ENCODE measurements at regions not wholly inside any gene's neighbourhood (a gene's known extent, or its start where the extent isn't known, plus 50 kb on each side); places are given as distances from the start of the nearest gene placed in this dataset.
A peak's percentile ranks its signal among the peaks of the same experiment; 100 is the strongest.

DNA sequence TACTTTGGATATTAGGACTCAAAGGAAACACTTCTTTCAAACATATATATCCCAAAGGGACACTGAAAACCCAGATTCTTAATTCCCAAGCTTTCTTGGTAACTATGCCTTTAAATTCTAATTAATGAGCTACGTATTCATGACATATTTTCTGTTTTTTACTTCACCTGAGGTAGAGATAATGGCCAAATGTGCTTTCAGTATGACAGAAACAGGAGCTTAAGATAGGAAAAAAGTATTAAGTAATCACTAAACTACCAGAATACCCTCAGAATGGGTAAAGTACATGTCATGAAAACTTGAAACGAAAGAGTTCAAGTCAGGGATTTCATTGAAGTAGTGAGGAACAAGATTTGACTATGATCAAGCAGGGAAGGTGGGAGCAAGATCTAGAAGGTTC is 478.5 kb downstream of the AGTPBP1 start:
- FAIRE-seq (no peak), DNase-seq (ENCODE audit: low spot score) (no peak)

DNA sequence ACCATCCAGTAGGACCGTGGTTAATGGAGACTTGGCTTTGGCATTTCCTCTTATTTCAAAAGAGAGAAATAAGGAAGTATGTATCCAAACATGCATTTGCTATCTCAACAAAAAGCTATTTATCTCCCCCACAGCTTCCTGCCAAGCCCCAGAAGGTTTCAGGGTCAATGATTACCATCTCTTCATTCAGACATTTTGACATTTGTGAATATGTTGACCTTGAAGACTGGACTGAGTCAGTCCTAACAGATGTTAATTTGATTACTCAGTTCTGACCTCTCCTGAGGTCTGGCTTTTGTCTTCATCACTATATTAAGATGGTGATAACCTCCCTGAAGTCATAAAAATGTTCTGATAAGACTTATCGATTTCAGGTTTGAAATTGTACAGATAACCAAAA is 479.4 kb downstream of the AGTPBP1 start:
- DNase-seq (ENCODE audit: low spot score) (no peak), FAIRE-seq (no peak)

DNA sequence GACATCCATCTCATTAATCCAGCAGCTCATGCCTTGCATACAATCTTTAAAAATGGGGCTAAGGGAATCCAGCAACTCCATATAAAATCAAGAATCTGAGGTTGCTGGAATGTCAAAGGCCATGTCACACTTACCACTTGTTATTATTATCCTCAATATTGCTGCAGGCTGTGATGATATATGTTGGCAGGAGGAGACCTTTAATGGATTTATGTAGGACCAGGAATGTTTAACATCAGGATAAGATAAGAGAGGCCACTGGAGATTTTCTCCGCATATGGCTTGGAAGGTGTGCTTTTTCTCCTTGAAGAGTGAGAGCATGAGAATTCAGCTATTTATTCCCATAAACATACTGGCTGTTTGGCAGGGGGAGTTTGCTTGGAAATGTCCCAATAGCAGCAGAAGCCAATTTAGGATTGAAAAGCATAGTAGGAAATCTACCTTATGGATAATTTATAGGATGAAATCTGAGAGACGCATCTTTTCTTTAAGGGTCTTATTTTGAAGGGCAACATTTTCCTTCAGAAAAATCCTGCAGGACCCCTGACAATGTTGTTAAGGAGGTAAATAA is 481.4 kb downstream of the AGTPBP1 start:
- FAIRE-seq (no peak), DNase-seq (ENCODE audit: low spot score) (no peak)

DNA sequence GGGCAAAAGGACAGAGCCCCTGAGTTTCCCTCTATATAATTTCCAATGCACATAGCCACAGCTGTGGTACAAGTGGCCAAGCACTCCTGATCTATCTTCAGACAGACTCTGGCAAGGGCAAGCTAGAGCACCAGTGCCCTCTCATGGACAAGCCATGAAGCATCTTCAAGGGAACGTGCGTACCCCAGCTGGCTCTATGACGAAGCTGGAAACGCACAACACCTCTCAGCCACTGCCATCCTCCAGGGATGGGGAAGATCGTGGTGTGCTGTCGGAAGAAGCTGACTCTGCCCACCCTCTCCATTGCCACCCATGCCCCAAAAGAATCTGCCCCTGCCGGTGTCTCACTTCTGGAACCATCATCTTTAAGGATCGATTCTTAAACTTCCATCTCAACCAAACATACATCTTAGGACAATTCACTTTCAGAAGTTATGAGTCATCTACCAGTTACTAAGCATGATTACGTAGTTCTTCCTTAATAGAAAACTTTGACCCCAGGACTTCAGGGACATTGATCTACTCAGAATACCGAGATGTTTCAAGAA is 482.9 kb downstream of the AGTPBP1 start:
- no peak for FAIRE-seq

DNA sequence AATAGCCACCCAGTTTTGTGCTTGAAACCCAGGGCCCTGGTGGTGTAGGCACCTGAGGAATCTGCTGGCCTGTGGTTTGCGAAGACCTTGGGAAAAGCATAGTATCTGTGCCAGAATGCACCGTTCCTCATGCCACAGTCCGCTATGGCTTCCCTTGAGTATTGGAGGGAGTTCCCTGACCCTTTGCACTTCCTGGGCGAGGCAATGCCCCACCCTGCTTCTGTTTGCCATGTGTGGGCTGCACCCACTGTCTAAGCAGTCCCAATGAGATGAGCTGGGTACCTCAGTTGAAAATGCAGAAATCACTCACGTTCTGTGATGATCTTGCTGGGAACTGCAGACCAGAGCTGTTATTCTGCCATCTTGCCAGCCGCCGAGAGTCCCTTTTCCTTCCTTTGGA is 483.5 kb downstream of the AGTPBP1 start:
- FAIRE-seq, result no peak
- no peak for DNase-seq (ENCODE audit: low spot score)

More for the DNA sequence above, 482.9 kb downstream of the AGTPBP1 start:
- DNase-seq (ENCODE audit: low spot score), result peak; percentile 37

DNA sequence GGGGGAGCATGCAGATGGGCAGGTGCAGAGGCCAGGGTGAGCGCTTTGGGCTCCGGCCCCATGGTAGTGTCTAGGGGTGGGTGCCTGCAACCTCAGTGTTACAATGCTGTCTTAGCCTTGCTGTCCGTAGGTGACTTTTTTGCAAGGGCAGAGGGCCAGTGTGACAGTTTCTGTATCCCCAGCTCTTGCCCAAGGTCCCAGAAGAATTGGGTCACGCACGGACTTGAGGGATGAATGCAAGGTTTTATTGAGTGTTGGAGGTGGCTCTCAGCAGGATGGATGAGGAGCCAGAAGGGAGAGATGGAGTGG is 492.5 kb downstream of the AGTPBP1 start:
- DNase-seq (ENCODE audit: low spot score) (no peak), FAIRE-seq (no peak)

DNA sequence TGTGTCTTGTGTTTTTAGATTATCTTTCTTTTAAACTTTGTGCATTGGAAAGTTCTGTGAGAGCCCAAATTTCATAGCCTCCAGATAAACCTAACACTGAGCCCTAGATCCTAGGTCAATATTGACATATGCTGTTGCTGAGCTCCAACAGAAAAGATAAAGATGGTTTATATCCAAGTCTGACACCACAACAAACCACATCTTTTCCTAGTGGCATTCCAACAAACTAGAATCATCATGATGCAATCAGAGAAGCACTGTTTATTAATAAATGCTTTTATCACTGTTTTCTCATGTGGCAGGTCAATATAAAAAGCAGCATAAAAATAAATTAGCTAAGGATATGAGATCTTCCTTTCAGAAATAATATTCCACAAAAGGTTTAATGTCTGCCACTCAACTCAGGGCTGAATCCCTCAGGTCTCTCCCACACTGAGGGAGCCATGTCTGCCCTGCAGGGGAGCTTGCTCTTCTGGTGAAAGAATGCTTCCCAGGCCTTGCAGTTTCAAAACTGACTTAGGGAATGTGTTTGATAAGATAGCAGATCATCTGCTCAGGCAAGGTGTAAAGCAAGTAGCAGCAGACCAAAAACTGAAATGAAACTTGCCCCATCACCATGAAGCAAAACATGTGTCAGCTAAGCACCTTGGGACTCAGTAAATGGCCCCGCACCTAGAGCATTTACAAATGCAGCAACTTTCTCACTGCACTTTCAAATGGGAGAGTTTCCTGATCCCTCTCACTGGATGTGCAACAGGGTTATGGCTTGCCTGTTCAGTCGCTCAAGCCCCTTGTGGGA is 493.0 kb downstream of the AGTPBP1 start:
- DNase-seq (ENCODE audit: low spot score) (no peak), FAIRE-seq (no peak)

DNA sequence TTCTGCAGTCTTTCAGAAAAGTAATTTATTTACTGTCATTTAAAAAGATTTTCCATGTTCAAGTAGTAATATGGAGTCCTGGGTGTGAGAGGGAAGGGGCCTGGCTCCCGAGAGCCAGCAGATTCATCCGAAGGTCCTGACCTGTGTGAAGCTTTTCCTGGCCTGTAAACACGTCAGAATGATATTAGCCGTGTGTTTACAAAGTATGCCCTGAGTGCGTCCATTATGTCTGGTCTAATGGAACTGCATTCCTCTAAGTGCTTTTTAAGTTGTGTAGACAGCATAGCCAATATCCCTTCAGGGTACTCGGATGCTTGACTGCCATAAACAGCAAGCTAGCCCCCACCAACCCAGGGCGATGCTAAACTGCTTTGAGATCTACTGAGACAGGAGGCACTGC is 495.2 kb downstream of the AGTPBP1 start:
- DNase-seq (ENCODE audit: low spot score) (no peak), FAIRE-seq (no peak)

DNA sequence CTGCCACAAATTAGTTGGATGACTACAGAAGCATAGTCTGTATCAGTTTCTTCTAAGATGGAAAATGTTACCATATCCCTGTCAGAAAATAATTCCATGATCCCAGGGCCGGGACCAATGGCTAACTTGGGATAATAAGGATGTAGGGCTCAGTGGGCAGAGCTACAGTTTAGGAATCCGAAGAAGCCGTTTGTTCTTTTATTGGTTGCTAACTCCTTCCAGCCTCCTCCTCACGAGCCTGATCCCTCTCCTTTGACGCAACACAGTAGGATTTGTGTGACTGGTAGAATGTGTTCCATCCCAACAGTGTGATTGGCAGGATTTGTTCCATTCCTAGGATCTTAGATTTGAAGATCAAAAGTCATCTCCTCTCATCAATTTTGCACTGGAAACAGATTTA is 496.9 kb downstream of the AGTPBP1 start:
- FAIRE-seq (no peak), DNase-seq (ENCODE audit: low spot score) (no peak)

DNA sequence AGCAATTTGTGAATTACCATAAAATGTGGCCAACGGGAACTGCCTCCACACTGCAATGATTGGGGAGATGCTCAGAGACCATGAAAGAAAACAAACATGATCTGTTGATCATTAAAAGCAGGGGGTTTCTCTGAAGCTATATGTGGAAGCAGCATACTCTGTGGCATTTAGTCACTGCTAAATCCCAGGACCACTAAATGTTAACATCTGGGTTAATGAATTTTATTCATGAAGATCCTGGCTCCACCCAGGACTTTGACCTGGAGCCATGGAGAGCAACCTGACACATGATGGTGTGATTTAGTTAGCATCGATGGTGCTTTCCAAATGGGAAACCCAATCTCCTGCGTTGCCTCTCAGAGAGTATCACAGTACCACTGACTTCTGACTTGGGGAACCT is 497.8 kb downstream of the AGTPBP1 start:
- FAIRE-seq (no peak), DNase-seq (ENCODE audit: low spot score) (no peak)

DNA sequence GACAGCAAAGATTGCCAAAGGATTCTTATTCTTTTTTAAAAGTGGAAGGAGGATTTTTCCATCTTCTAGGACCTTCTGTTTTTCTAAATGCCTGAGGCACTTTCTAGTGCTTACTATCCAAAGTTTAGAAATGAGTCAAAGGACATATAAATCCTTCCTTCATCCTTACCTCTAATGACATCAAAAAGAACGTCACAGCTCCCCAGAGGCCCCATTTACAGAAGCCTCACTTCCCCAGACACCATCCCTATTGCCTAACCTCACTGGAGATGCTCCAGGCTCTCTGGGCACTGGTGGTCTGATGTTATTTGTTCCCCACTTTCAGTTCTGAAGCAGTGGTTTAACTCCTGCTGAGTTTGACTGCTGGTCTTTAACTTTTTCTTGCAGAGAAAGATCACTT is 504.3 kb downstream of the AGTPBP1 start:
- no peak for DNase-seq (ENCODE audit: low spot score)
- no peak for FAIRE-seq

DNA sequence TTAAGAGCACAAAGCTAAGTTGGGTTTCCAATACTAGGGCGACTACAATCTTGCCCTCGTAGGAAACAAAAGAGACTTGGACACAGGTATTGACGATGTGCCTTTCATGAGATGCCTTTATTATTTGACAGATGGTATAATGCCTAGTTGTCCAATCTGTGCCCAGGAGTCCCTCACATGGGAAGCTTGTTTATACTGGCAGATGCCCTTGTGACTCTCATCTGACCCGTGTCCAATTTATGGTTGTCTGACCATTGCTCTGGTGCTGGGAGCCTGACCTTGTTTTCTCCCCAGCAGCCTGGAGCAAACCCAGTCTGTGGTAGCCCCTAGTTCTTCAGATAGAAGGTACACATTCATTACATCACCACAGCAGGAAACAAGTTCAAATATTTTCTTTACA is 511.7 kb downstream of the AGTPBP1 start:
- DNase-seq (ENCODE audit: low spot score), result no peak
- no peak for FAIRE-seq

DNA sequence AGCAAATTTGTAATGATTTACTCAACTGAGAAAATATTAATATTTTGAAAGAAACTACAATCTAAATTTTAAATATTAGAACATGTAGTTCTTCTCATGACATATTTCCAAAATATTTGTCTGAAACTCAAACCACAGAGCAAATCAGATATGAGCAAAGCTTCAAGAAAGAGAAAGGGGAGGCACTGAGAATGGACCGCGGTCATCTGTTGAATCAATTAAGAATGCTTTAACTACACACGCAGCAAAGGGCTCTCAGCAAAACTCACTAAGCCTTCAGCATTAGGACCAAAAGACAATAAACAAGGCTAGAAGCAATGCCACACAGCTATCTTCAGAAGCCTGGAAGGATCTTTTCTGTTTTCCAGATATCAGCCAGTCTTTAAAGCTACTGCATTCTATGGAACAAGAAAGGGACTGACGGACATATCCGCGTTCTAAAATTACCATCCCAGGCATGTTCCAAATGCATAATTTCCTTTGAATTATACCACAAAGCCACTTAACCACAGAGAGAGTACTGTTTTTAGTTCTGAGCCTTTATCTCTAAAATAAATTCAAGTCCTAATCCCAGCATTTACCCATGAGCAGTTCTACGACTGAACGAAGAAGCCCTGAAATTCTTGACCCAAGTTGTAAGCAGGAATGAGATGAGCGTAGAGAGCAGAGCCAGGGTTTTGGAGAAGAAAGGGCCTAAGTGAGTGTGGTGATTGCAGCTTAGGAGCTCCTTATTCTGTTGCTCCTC is 513.5 kb downstream of the AGTPBP1 start:
- FAIRE-seq (no peak), DNase-seq (ENCODE audit: low spot score) (no peak)

DNA sequence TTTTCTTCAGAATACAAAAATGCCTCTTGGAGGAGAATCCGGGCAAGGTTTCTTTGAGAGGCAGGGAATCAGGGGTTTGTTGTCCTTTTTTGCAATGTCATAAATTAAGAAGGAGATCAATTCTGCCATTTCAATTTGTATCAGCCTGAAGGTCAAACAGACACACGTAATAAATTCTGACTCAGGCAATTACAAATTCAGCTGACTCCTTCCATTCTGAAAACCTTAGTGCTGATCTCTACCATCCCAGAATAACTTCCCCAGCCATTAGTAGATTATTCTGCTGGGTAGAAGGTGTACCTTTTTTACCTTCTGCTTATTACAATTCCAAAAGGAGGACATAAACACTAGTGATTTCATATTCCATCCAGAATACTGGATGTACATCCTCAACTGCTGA is 516.6 kb downstream of the AGTPBP1 start:
- DNase-seq (ENCODE audit: low spot score), result no peak
- no peak for FAIRE-seq

DNA sequence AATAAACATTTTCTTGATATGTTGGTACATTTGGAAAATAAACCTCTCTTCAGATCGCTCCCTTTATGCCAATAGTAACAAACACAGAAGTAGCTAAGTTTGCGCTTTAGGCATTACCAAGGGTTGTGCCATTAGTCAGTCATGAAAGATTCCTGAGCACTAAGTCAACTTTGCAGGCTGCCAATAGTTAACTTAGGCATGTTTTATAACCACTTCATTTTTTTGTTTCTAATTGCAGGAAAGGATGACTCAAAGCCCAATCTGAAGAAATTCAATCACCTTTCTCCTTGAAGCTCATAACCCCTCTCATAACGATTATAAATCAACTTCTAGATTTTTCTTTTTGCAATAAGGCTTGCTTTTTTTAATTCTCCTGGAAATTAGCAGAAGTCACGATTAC is 517.0 kb downstream of the AGTPBP1 start:
- FAIRE-seq, result peak; percentile 87
- DNase-seq (ENCODE audit: low spot score), result peak; percentile 50

DNA sequence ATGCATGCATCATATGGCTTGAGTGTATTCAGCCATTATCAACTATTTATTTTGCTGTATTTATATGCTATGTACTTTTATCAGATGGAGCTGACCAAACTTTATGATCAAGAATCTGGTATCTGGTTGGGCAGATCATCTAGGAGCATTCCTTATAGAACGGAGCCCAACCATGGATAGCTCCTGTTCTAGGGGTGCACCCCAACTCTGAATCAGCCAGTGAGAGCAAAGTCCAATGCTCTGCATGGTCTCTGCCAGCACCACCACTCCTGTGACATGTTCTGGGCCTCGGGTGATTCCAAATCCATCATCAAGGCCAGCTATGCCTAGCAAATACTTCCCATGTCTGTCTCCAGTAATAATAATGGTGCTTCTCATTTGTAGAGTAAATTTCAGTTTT is 517.5 kb downstream of the AGTPBP1 start:
- FAIRE-seq (no peak), DNase-seq (ENCODE audit: low spot score) (no peak)

DNA sequence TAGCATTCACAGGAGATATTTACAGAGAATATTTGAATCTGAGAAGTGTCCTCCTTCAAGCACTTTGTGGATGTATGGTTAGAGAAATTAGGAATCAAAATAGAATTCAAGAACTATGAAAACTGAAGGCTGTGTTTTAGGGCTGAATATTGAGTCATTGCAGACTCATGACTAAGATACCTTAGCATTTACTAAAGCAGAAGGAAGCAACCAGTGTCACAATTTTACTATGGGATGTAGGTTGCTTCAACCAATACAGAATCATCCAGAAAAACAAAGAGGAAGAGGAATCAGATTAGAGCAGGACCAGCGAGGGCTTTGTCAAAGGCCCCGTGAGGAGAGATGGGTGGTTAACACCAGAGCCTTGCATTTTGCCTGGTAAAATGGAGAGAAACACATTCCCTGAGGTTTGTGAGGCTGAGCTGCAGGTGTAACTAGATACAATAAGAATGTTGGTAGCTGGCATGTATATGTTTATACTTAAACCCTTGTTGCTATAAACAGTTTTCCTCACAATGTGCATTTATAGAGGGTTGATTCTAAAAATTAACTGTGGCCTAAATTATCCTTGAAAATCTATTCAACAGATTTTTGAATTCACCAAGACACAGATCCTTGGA is 518.1 kb downstream of the AGTPBP1 start:
- FAIRE-seq (no peak), DNase-seq (ENCODE audit: low spot score) (no peak)

DNA sequence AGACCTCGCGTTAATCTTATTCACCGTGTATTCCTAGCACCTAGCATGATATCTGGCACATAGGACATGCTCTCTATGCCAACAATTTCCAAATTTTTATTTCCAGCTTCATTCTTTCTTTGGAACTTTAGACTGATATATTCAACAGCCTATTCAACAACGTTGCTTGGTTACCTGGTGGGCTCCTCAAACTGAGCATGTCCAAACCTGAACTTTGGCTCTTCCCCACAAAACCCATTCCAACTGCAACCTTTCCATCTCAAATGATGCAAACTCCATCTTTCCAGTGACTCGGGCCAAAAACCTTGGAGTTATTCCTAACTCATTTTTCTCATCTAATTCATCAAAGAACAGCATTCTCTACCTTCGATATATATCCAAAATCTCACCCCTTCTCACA is 525.2 kb downstream of the AGTPBP1 start:
- DNase-seq (ENCODE audit: low spot score), result no peak
- FAIRE-seq, result no peak

DNA sequence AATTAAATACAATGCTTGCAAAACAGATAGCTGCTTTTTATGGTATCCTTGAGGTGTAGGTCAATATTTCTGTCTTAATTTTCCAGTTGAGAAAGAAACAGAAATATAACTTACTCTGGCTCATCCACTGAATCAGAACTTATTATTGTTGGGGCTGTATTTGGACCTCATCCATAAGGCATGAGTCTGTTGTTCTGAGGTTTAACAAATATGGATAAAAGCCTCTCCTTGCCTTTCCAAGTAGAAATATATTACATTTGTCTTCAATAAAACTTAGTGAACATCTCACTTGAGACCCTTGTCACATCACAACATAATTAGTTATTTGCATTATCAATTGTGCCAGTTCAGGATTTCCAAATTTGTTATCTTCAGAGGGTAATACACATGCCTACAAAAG is 525.8 kb downstream of the AGTPBP1 start:
- DNase-seq (ENCODE audit: low spot score) (no peak), FAIRE-seq (no peak)

DNA sequence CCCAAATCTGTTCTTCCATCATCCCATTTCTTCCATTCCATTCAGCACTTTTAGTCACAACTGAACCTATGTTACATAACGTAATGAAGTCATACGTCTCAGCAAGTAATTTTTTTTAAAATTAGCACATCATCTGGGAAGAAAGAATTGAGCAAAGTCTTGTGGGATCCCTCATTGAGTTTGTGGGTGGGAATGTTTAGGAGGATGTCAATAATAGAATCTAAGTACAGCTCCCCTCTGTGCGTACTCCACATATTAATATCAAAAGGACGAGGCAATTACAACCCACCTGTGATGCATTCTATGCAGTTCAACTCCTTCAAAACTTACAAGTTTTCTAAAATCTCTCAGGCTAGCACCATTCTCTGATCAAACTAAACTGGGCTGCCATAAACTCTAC is 526.3 kb downstream of the AGTPBP1 start:
- FAIRE-seq, result no peak

DNA sequence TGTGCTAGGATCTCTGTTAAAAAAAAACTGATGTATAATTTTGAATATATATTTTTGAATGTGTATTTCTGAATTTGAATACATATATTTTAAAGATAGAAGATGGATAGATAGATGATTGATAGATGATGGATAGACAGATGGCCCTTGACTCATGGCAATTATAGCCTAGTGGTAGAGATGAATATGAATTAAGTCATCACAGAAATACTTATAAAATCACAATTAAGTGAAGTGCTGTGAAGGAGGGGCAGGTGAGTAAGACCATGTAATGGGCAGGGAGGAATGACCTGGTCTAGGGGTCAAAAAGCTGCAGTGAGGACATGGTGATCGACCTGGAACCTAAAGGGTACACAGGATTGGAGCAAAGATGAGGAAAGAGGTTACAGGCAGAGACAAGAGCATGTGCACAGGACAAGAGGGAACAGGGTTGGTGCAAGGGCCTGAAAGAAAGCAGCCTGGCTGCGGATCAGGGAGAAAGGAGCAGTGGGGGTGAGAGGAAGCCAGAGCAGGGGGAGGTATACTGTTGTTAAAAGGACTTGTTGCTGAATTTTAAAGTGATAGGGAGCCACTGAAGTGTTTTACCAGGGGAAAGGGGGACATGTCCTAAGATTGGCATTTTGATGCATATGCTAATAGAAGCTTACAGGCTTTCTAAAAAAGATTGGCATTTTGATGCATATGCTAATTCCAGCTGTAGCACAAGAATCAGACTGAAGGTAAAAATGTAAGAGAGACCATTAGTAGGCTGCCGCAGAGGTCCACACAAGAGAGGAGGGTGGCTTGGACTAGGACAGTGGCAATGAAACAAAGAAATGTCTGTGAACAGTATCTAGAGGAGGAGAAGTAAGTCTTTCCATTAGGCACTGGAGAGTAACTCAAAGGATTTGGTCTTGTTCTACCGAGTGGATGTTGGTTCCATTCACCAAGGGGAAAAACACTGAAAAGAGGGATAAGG is 527.8 kb downstream of the AGTPBP1 start:
- FAIRE-seq (no peak), DNase-seq (ENCODE audit: low spot score) (no peak)

More for the DNA sequence above, 526.3 kb downstream of the AGTPBP1 start:
- DNase-seq (ENCODE audit: low spot score), result no peak

Data from RCC 7860 (cell line).